H1 (cell line): ENCODE measurements at regions not wholly inside any gene's neighbourhood (a gene's known extent, or its start where the extent isn't known, plus 50 kb on each side); places are given as distances from the start of the nearest gene placed in this dataset.

Experiments used
- CTCF ChIA-PET: fragments of 300-600 bp; sonication (Branson Sonifier 250); formaldehyde crosslinking; loops from one replicate; lab custom pipeline; 2021; ENCODE audit not compliant: partially characterized antibody; lab: Charles Lee
- POLR2A ChIA-PET: fragments of 300-600 bp; sonication (Branson Sonifier 250); formaldehyde crosslinking; loops from one replicate; lab custom pipeline; 2021; ENCODE audit warnings: inconsistent platforms; ENCODE audit not compliant: partially characterized antibody; lab: Charles Lee
- DNase-seq, 2 experiments: peaks; one replicate each; pipeline versions ENCODE4 v3.0.0 to v3.0.0-alpha.2; 2010 to 2022; ENCODE audit warnings: low spot score in 2 of 2, low read depth in 1 of 2, mixed read lengths in 1 of 2
- FAIRE-seq: peaks from 2 replicates; lab custom pipeline; 2011; peaks lifted over from hg19 to GRCh38; lab: Jason Lieb, UNC
- H2AFZ ChIP-seq: 2 replicates; pipeline ENCODE4 v1.8.1; 2012; ENCODE audit warnings: low read length, inconsistent platforms
- H2AK5ac ChIP-seq: 2 replicates; pipeline ENCODE4 v1.6.1; 2013; ENCODE audit warnings: low read depth, low read length
- H2BK120ac ChIP-seq: replicated peaks from 2 replicates; pipeline ENCODE3; 2013; ENCODE audit warnings: low read depth, low read length, inconsistent platforms
- H2BK12ac ChIP-seq: 2 replicates; pipeline ENCODE4 v1.6.1; 2013; ENCODE audit warnings: low read depth, low read length
- H2BK15ac ChIP-seq: 2 replicates; pipeline ENCODE4 v1.6.1; 2013; ENCODE audit warnings: low read length
- H2BK20ac ChIP-seq: 2 replicates; pipeline ENCODE4 v1.6.1; 2013; ENCODE audit warnings: low read length
- H2BK5ac ChIP-seq: 2 replicates; pipeline ENCODE4 v1.6.1; 2013; ENCODE audit warnings: low read depth, low read length
- H3K14ac ChIP-seq: 2 replicates; pipeline ENCODE4 v1.6.1; 2013; ENCODE audit warnings: inconsistent platforms; ENCODE audit not compliant: insufficient read length
- H3K18ac ChIP-seq: 2 replicates; pipeline ENCODE4 v1.6.1; 2013; ENCODE audit warnings: low read length; ENCODE audit errors: extremely low read depth
- H3K23ac ChIP-seq: 2 replicates; pipeline ENCODE4 v1.6.1; 2013; ENCODE audit warnings: inconsistent platforms; ENCODE audit not compliant: insufficient read length
- H3K23me2 ChIP-seq: 2 replicates; pipeline ENCODE4 v1.6.1; 2013; ENCODE audit warnings: low read depth, low read length
- H3K27ac ChIP-seq: 2 replicates; pipeline ENCODE4 v1.6.1; 2011; ENCODE audit warnings: low read depth, low read length, inconsistent platforms
- H3K27me3 ChIP-seq, 4 experiments: replicated peaks in 1 of 4; 1 replicate in 1 of 4; 2 replicates in 3 of 4; pipeline versions ENCODE4 v1.6.1 to v1.8.1; 2011 to 2013; ENCODE audit warnings: low read length in 3 of 4, mild to moderate bottlenecking in 3 of 4, inconsistent platforms in 2 of 4, mixed read lengths in 2 of 4, moderate library complexity in 1 of 4; ENCODE audit not compliant: control insufficient read depth in 3 of 4, insufficient read depth in 3 of 4; ENCODE audit errors: extremely low read depth in 1 of 4
- H3K36me3 ChIP-seq, 4 experiments: 2 replicates each; pipeline versions ENCODE4 v1.6.1 to v1.8.1; 2011 to 2013; ENCODE audit warnings: mild to moderate bottlenecking in 4 of 4, low read length in 3 of 4, moderate library complexity in 2 of 4, control low read depth in 1 of 4, inconsistent platforms in 1 of 4; ENCODE audit not compliant: insufficient read depth in 4 of 4, control insufficient read depth in 2 of 4
- H3K4ac ChIP-seq: replicated peaks from 2 replicates; pipeline ENCODE3; 2013; ENCODE audit warnings: low read length, low read depth, mixed read lengths, inconsistent platforms; ENCODE audit not compliant: insufficient read length
- H3K4me1 ChIP-seq, 4 experiments: replicated peaks in 1 of 4; 1 replicate in 1 of 4; 2 replicates in 3 of 4; pipeline versions ENCODE4 v1.6.1 to v1.8.1; 2011 to 2013; ENCODE audit warnings: low read length in 3 of 4, inconsistent platforms in 2 of 4, mixed read lengths in 1 of 4; ENCODE audit not compliant: insufficient read depth in 4 of 4, control insufficient read depth in 3 of 4
- H3K4me2 ChIP-seq, 2 experiments: 2 replicates each; pipeline versions ENCODE4 v1.6.1 to v1.8.1; 2011 to 2013; ENCODE audit warnings: low read depth in 2 of 2, low read length in 2 of 2, control low read depth in 1 of 2, inconsistent platforms in 1 of 2, mild to moderate bottlenecking in 1 of 2; ENCODE audit not compliant: insufficient read depth in 1 of 2
- H3K4me3 ChIP-seq, 4 experiments: fragments of 200-600, 300-600 bp in 1 of 4; sonication (generic), shearing (Covaris generic), sonication (Bioruptor Twin) in 1 of 4; 2 replicates each; pipeline versions ENCODE4 v1.5.1 to v1.8.1; 2011 to 2016; ENCODE audit warnings: low read length in 4 of 4, low read depth in 3 of 4, control low read depth in 2 of 4, inconsistent platforms in 2 of 4, mild to moderate bottlenecking in 2 of 4, mixed read lengths in 1 of 4, moderate library complexity in 1 of 4; ENCODE audit not compliant: insufficient read depth in 2 of 4; ENCODE audit errors: extremely low read depth in 1 of 4
- H3K56ac ChIP-seq: replicated peaks from 2 replicates; pipeline ENCODE3; 2013; ENCODE audit warnings: low read depth, mild to moderate bottlenecking, mixed read lengths, low read length, inconsistent platforms; ENCODE audit not compliant: insufficient read length
- H3K79me1 ChIP-seq: 2 replicates; pipeline ENCODE4 v1.6.1; 2013; ENCODE audit warnings: low read depth, low read length, control low read depth
- H3K79me2 ChIP-seq, 2 experiments: 2 replicates each; pipeline versions ENCODE4 v1.6.1 to v1.8.1; 2012 to 2013; ENCODE audit warnings: low read length in 2 of 2, mild to moderate bottlenecking in 2 of 2, inconsistent platforms in 1 of 2; ENCODE audit not compliant: insufficient read depth in 2 of 2, control insufficient read depth in 1 of 2
- H3K9ac ChIP-seq, 4 experiments: replicated peaks in 1 of 4; 1 replicate in 1 of 4; 2 replicates in 3 of 4; pipeline versions ENCODE4 v1.6.1 to v1.8.1; 2011 to 2013; ENCODE audit warnings: low read depth in 3 of 4, low read length in 3 of 4, control low read depth in 2 of 4, mild to moderate bottlenecking in 2 of 4, moderate library complexity in 2 of 4, inconsistent platforms in 1 of 4; ENCODE audit errors: extremely low read depth in 1 of 4
- H3K9me3 ChIP-seq, 2 experiments: 2 replicates each; pipeline versions ENCODE4 v1.6.1 to v1.8.1; 2012 to 2013; ENCODE audit warnings: mild to moderate bottlenecking in 2 of 2, moderate library complexity in 2 of 2, control low read depth in 1 of 2, inconsistent platforms in 1 of 2, low read depth in 1 of 2, low read length in 1 of 2, mixed read lengths in 1 of 2; ENCODE audit not compliant: insufficient read depth in 2 of 2
- H4K20me1 ChIP-seq, 2 experiments: replicated peaks in 1 of 2; 2 replicates each; pipeline versions ENCODE3 to v1.8.1; 2011 to 2013; ENCODE audit warnings: inconsistent platforms in 2 of 2, low read length in 2 of 2, mild to moderate bottlenecking in 1 of 2; ENCODE audit not compliant: insufficient read depth in 2 of 2, control insufficient read depth in 1 of 2
- H4K5ac ChIP-seq: 2 replicates; pipeline ENCODE4 v1.6.1; 2013; ENCODE audit warnings: low read length, low read depth, mixed read lengths, inconsistent platforms; ENCODE audit not compliant: insufficient read length
- H4K8ac ChIP-seq: 2 replicates; pipeline ENCODE4 v1.8.0; 2013; ENCODE audit warnings: mild to moderate bottlenecking, moderate library complexity, low read length, inconsistent platforms; ENCODE audit not compliant: insufficient read depth; ENCODE audit errors: extremely low read depth
- H4K91ac ChIP-seq: replicated peaks from 2 replicates; pipeline ENCODE3; 2013; ENCODE audit warnings: low read length, mixed read lengths, inconsistent platforms; ENCODE audit not compliant: insufficient read length
- CBX8 ChIP-seq: fragments of 300-800, 300-1000 bp; sonication (generic); IDR thresholded peaks from 2 replicates; pipeline ENCODE4 v1.7.1; 2016; ENCODE audit warnings: low read depth, low read length, borderline replicate concordance
- CEBPB ChIP-seq: IDR thresholded peaks from 2 replicates; pipeline ENCODE4 v1.6.1; 2012; ENCODE audit warnings: low read depth, low read length
- HDAC2 ChIP-seq, 2 experiments: fragments of 300-600 bp in 1 of 2; sonication (generic) in 1 of 2; IDR thresholded peaks; 2 replicates each; pipeline ENCODE4 v1.6.1; 2011 to 2012; ENCODE audit warnings: low read depth in 2 of 2, low read length in 2 of 2, mild to moderate bottlenecking in 2 of 2, moderate library complexity in 2 of 2, borderline replicate concordance in 1 of 2, inconsistent platforms in 1 of 2
- JUN ChIP-seq: IDR thresholded peaks from 2 replicates; pipeline ENCODE4 v1.6.1; 2011; ENCODE audit warnings: low read depth, mild to moderate bottlenecking, improper control_type of control experiment, low read length
- MAX ChIP-seq: IDR thresholded peaks from 2 replicates; pipeline ENCODE4 v1.6.1; 2012; ENCODE audit warnings: inconsistent platforms
- PHF8 ChIP-seq: fragments of 200-600 bp; sonication (generic); conservative IDR thresholded peaks from 2 replicates; pipeline ENCODE4 v1.7.1; 2012; ENCODE audit warnings: low read depth, mild to moderate bottlenecking, inconsistent platforms, low read length, moderate library complexity
- RAD21 ChIP-seq, 2 experiments: IDR thresholded peaks in 1 of 2; conservative IDR thresholded peaks in 1 of 2; 2 replicates each; pipeline ENCODE4 v1.6.1; 2011; ENCODE audit warnings: low read depth in 2 of 2, low read length in 2 of 2, improper control_type of control experiment in 1 of 2, inconsistent platforms in 1 of 2, mild to moderate bottlenecking in 1 of 2, moderate library complexity in 1 of 2
- RFX5 ChIP-seq: IDR thresholded peaks from 2 replicates; pipeline ENCODE4 v1.6.1; 2011; ENCODE audit warnings: low read depth, low read length, improper control_type of control experiment, borderline replicate concordance
- SIN3A ChIP-seq, 2 experiments: IDR thresholded peaks in 1 of 2; conservative IDR thresholded peaks in 1 of 2; 2 replicates each; pipeline ENCODE4 v1.6.1; 2011 to 2012; ENCODE audit warnings: low read length in 2 of 2, improper control_type of control experiment in 1 of 2, low read depth in 1 of 2, mild to moderate bottlenecking in 1 of 2
- SIX5 ChIP-seq: IDR thresholded peaks from 2 replicates; pipeline ENCODE4 v1.6.1; 2011; ENCODE audit warnings: mild to moderate bottlenecking, low read depth, low read length
- TAF1 ChIP-seq: IDR thresholded peaks from 2 replicates; pipeline ENCODE4 v1.6.1; 2011; ENCODE audit warnings: mild to moderate bottlenecking, low read depth, low read length
- TAF7 ChIP-seq: optimal IDR thresholded peaks from 2 replicates; pipeline ENCODE3; 2011; ENCODE audit warnings: low read depth, mild to moderate bottlenecking, inconsistent platforms, low read length, moderate library complexity, borderline replicate concordance
- WGBS, 2 experiments: shearing (Covaris generic) in 1 of 2; methylation state at CpG; one replicate each; pipeline versions ENCODE4 v1.1.6 to v1.1.7; 2013 to 2015; ENCODE audit warnings: low lambda C conversion rate in 2 of 2, mixed read lengths in 2 of 2, inconsistent platforms in 1 of 2, low coverage in 1 of 2, missing lambda C conversion rate in 1 of 2; ENCODE audit not compliant: insufficient replicate concordance in 2 of 2, insufficient coverage in 1 of 2, insufficient read length in 1 of 2; ENCODE audit errors: extremely low coverage in 1 of 2, missing lambda C conversion rate in 1 of 2; 5-methylcytosine and 5-hydroxymethylcytosine counted together

- no peak overlapping the region for H2BK20ac ChIP-seq
- H2BK15ac ChIP-seq: no peak overlapping the region
- H3K9me3 ChIP-seq: no peaks in the 10 kb centered on the region
- FAIRE-seq (no peak), DNase-seq (no peak)
- H2BK5ac ChIP-seq: no peak overlapping the region
- no peaks in the 10 kb centered on the region for H3K36me3 ChIP-seq
- H3K79me2 ChIP-seq: no peaks in the 10 kb centered on the region; a peak in 1 of 4 replicates
- no peak overlapping the region for H3K4ac ChIP-seq
- H2AFZ ChIP-seq: no peak overlapping the region
- H3K23me2 ChIP-seq: no peaks in the 10 kb centered on the region
- ChIA-PET POLR2A (no interaction called here), CTCF (interaction anchor here (1.1 to 1.5 kb wide), 2 partner anchors 12 to 42 kb away, joined by 3 to 7 read pairs; no protein-coding TSS in a partner anchor)
- H4K5ac ChIP-seq: no peak overlapping the region
- H3K4me1 ChIP-seq: no peaks in the 10 kb centered on the region
- no peak overlapping the region for H3K27ac ChIP-seq
- no peak overlapping the region for H3K4me2 ChIP-seq
- no peak overlapping the region for H4K91ac ChIP-seq
- H4K20me1 ChIP-seq: no peaks in the 10 kb centered on the region
- H3K23ac ChIP-seq: no peak overlapping the region
- H3K9ac ChIP-seq: no peak overlapping the region
- H2AK5ac ChIP-seq: no peak overlapping the region
- H2BK12ac ChIP-seq: no peak overlapping the region
- WGBS, 2 experiments: 86% methylated on average over 7 of the region's 7 CpGs; no CpG with 5 or more reads in 1 of the 2 experiments
- H4K8ac ChIP-seq: no peak overlapping the region
- H3K18ac ChIP-seq: no peak overlapping the region
- H3K79me1 ChIP-seq: no peaks in the 10 kb centered on the region
- no peak overlapping the region for H2BK120ac ChIP-seq
- no peak overlapping the region for H3K4me3 ChIP-seq
- no peak overlapping the region for H3K14ac ChIP-seq
- H3K56ac ChIP-seq: no peak overlapping the region
- no peaks in the 10 kb centered on the region for H3K27me3 ChIP-seq
- TF ChIP-seq JUN: no peak
- no peak for TF ChIP-seq TAF1
- TF ChIP-seq CEBPB: no peak
- TF ChIP-seq SIX5: no peak
- TF ChIP-seq PHF8: no peak
- TF ChIP-seq RAD21 (IDR thresholded peaks at IDR 0.05 in 1 of 2, conservative IDR thresholded peaks at IDR 0.05 in 1 of 2; ENCODE audit: low read depth in 2 of 2, low read length in 2 of 2): no peak
- TF ChIP-seq CBX8: no peak
- no peak for TF ChIP-seq HDAC2 (IDR thresholded peaks at IDR 0.05; ENCODE audit: borderline replicate concordance in 1 of 2, low read depth in 2 of 2, low read length in 2 of 2)
- TF ChIP-seq RFX5: no peak
- TF ChIP-seq TAF7: no peak
- TF ChIP-seq SIN3A (conservative IDR thresholded peaks at IDR 0.05 in 1 of 2, IDR thresholded peaks at IDR 0.05 in 1 of 2; ENCODE audit: low read depth in 1 of 2, low read length in 2 of 2): no peak
- no peak for TF ChIP-seq MAX
Measured at GRCh38 chr15:53851110-53851848, 91.8 kb upstream of the WDR72 start.
